ENCODE measurements at regions not wholly inside any gene's neighbourhood (a gene's known extent, or its start where the extent isn't known, plus 50 kb on each side); places are given as distances from the start of the nearest gene placed in this dataset.

DNA sequence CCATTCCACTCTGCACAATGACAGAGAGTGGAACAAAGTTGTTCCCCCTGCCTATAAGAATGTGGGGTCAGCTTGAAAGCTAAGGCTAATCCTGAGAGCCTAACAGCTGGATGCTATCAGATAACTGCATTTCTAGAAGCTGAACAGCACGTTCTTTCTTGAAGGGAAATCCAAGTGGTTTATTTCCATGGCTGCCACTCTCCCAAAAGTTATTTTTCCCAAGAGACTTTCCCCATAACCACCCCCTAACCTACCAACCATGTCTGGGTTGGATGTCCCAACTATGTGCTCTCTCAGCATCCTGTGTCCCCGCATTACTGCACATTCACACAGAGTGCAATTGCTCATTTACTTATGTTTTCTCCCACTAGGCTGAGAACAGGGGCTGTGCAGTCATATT is 140.7 kb upstream of the ANKRD1 start:
- no peak for FAIRE-seq
- DNase-seq (ENCODE audit: insufficient read length, low spot score), result no peak

DNA sequence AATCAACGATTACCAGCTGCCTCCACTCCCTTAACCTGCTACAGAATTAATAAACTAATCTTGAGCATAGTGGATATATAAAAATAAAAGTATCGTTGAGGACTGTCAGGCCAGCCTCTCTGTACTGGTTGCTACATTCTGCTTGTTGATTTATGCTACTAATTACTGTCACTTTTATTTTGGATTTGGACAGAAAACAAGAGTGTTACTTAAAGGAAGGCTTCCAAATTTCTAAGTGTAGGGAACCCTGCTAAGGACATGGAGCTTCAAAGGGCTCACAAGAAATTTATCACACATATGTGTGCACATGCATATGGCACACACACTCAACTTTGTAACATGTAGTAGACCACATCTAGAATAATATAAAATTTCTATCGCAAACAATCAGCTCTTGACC is 141.2 kb upstream of the ANKRD1 start:
- no peak for DNase-seq (ENCODE audit: insufficient read length, low spot score)
- TF ChIP-seq PAX5 (IDR thresholded peaks at IDR 0.05; ENCODE audit: insufficient read depth, low read length, severe bottlenecking) (no peak), POU2F2 (IDR thresholded peaks at IDR 0.05; ENCODE audit: low read depth, low read length) (no peak), POLR2A (IDR thresholded peaks at IDR 0.05; ENCODE audit: low read depth, low read length) (no peak), SPI1 (IDR thresholded peaks at IDR 0.05; ENCODE audit: low read depth, low read length) (no peak), POLR2AphosphoS5 (IDR thresholded peaks at IDR 0.05; ENCODE audit: low read depth, low read length) (no peak), TAF1 (IDR thresholded peaks at IDR 0.05; ENCODE audit: low read depth, low read length) (no peak)
- FAIRE-seq, result no peak

More for the DNA sequence above, 140.7 kb upstream of the ANKRD1 start:
- TF ChIP-seq PAX5 (IDR thresholded peaks at IDR 0.05; ENCODE audit: insufficient read depth, low read length, severe bottlenecking) (no peak), POLR2AphosphoS5 (IDR thresholded peaks at IDR 0.05; ENCODE audit: low read depth, low read length) (no peak), POLR2A (IDR thresholded peaks at IDR 0.05; ENCODE audit: low read depth, low read length) (no peak), TAF1 (IDR thresholded peaks at IDR 0.05; ENCODE audit: low read depth, low read length) (no peak)

DNA sequence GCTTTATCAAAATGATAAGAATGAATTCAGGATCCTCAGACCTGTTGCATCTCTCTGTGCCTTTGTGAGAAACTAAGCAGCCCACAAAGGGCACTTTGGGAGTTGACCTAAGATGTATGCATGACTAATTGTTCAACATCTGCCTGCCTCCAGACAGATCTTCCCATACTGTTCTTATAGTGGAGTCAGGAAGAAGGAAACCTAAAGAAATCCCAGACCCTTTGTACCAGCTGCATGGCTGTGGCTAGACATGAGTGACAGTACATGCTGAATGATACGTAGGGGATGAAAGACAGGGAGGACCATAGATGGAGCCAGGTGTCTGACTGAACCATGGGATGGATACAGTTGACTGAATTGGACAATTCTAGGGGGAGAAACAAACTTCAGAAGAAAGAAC is 148.7 kb upstream of the PCGF5 start:
- DNase-seq (ENCODE audit: insufficient read length, low spot score), result no peak
- TF ChIP-seq SPI1 (IDR thresholded peaks at IDR 0.05; ENCODE audit: low read depth, low read length), result no peak
- TF ChIP-seq POLR2A (IDR thresholded peaks at IDR 0.05; ENCODE audit: low read depth, low read length), result no peak
- no peak for TF ChIP-seq POLR2AphosphoS5 (IDR thresholded peaks at IDR 0.05; ENCODE audit: low read depth, low read length)
- no peak for TF ChIP-seq TAF1 (IDR thresholded peaks at IDR 0.05; ENCODE audit: low read depth, low read length)
- TF ChIP-seq PAX5 (IDR thresholded peaks at IDR 0.05; ENCODE audit: insufficient read depth, low read length, severe bottlenecking), result no peak
- no peak for TF ChIP-seq POU2F2 (IDR thresholded peaks at IDR 0.05; ENCODE audit: low read depth, low read length)
- no peak for FAIRE-seq

DNA sequence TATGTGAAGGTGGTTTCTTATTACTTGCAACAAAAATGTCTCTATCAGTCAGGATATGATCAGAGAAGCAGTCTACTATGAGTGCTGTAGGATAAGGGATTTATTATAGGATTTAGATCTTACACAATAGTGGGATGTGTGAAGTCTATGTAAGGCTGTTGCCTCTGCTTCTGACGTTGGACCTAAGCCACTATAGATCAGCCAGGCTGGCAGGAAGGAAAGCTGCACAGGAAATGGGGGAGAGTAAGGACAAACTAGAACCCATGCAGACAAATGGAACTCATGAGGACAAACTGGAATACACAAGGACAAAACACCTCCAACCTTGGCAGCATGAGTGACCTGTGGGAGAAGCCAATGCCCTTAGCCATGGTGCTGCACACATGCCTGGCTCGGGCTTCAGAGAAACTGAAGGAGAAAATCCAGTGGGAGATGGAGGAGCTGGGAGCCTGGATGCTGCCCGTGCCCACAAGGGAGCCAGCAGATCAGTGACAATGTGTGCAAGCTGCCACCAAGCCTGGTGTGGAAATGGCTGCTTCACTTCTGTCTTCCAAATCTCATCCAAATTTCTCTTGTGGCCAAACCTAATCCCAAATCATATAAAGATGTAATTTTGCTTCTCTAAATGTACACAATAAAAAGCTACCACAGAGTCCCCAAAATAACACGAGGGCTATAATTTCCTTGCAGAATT is 147.0 kb upstream of the PCGF5 start:
- FAIRE-seq (no peak), DNase-seq (ENCODE audit: insufficient read length, low spot score) (no peak)
- TF ChIP-seq POLR2AphosphoS5 (IDR thresholded peaks at IDR 0.05; ENCODE audit: low read depth, low read length), result no peak
- TF ChIP-seq SPI1 (IDR thresholded peaks at IDR 0.05; ENCODE audit: low read depth, low read length), result no peak
- no peak for TF ChIP-seq PAX5 (IDR thresholded peaks at IDR 0.05; ENCODE audit: insufficient read depth, low read length, severe bottlenecking)
- no peak for TF ChIP-seq TAF1 (IDR thresholded peaks at IDR 0.05; ENCODE audit: low read depth, low read length)

DNA sequence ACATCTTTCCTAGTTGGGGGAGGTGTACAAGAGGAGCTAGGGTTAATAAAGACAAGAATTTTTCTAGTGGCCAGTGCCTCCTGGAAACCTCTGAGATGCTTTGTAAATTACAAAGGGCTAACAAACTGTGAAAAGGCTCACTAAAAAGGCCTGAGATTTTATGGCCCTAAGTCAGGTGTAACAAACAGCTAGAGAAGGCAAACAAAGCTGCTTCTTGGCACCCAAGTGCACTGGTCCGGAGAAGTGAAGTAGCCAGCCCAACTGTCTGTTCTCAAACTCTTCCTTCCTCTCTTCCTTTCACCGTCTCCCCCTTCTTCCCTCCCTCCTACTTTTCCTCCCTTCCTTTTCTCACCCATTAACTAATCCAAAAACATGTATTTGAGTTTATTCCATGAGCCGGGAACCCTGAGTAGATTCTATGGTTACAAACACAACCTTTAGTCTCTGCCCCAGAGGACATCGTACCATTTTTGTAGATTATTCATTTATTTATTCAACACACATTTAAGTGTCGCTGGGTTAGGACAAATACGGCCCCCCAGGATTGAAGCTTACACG is 143.4 kb upstream of the PCGF5 start:
- DNase-seq (ENCODE audit: insufficient read length, low spot score) (no peak), FAIRE-seq (no peak)
- TF ChIP-seq TAF1 (IDR thresholded peaks at IDR 0.05; ENCODE audit: low read depth, low read length) (no peak), SPI1 (IDR thresholded peaks at IDR 0.05; ENCODE audit: low read depth, low read length) (no peak), PAX5 (IDR thresholded peaks at IDR 0.05; ENCODE audit: insufficient read depth, low read length, severe bottlenecking) (no peak), POLR2AphosphoS5 (IDR thresholded peaks at IDR 0.05; ENCODE audit: low read depth, low read length) (no peak), POLR2A (IDR thresholded peaks at IDR 0.05; ENCODE audit: low read depth, low read length) (no peak), POU2F2 (IDR thresholded peaks at IDR 0.05; ENCODE audit: low read depth, low read length) (no peak)

DNA sequence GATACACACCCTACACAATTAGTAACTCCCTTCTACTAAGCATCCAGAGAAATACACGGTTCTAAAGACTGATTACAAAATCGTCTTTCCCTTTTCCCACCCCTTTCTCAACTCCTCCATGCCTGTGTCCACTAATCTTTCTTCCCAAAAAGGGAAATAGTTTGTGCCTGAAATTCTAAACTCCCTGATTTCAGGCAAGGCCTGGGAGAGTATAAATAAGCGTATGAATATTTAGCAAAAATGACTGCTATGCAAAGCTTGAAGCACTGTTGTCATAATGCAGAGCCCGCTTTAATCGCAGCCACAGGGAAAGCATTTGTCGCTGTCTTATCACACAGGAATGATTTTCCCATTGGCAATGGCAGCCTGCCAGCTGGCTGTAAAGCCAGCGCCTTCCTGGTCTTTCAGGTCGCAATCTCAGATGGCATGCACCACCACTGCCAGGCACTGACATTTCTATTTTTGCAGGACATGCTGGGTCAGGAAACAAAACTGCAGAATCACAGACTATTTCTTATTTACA is 142.9 kb upstream of the PCGF5 start:
- DNase-seq (ENCODE audit: insufficient read length, low spot score) (no peak), FAIRE-seq (no peak)
- TF ChIP-seq POLR2A (IDR thresholded peaks at IDR 0.05; ENCODE audit: low read depth, low read length), result no peak
- TF ChIP-seq POU2F2 (IDR thresholded peaks at IDR 0.05; ENCODE audit: low read depth, low read length), result no peak
- no peak for TF ChIP-seq TAF1 (IDR thresholded peaks at IDR 0.05; ENCODE audit: low read depth, low read length)
- no peak for TF ChIP-seq SPI1 (IDR thresholded peaks at IDR 0.05; ENCODE audit: low read depth, low read length)

DNA sequence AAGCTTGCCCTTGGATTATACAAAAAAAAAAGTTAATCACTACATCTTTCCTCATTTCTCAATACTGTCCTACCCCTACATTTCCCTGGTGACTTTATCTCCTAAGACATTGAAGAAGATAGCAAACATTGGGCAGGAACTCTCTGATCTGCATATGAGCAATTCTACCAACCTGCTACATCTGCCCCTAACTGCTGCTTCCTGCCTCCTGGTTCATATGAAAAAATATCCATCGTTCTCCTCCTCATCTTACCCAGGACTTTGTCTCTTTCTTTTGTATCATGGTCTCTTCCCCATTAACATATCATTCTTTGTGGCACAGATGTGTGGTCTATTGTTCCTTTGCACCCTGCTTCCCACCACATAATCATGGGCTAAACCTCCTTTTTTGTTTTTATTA is 139.7 kb upstream of the PCGF5 start:
- peak; percentile 16 for FAIRE-seq
- DNase-seq (ENCODE audit: insufficient read length, low spot score), result no peak
- TF ChIP-seq POLR2A (IDR thresholded peaks at IDR 0.05; ENCODE audit: low read depth, low read length), result no peak
- TF ChIP-seq POLR2AphosphoS5 (IDR thresholded peaks at IDR 0.05; ENCODE audit: low read depth, low read length), result no peak
- TF ChIP-seq PAX5 (IDR thresholded peaks at IDR 0.05; ENCODE audit: insufficient read depth, low read length, severe bottlenecking), result no peak
- no peak for TF ChIP-seq TAF1 (IDR thresholded peaks at IDR 0.05; ENCODE audit: low read depth, low read length)
- no peak for TF ChIP-seq POU2F2 (IDR thresholded peaks at IDR 0.05; ENCODE audit: low read depth, low read length)
- no peak for TF ChIP-seq SPI1 (IDR thresholded peaks at IDR 0.05; ENCODE audit: low read depth, low read length)

DNA sequence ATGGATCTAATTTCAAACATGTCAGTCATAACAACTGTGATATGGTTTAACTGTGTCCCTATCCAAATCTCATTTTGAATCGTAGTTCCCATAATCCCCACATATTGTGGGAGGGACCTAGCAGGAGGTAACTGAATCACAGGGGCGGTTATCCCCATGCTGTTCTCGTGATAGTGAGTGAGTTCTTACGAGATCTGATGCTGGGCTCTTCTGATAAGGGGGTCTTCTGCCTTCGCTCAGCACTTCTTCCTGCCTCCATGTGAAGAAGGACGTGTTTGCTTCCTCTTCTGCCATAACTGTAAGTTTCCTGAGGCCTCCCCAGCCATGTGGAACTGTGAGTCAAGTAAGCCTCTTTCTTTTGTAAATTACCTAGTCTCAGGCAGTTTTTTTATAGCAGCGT is 138.0 kb upstream of the PCGF5 start:
- FAIRE-seq, result no peak
- TF ChIP-seq POLR2AphosphoS5 (IDR thresholded peaks at IDR 0.05; ENCODE audit: low read depth, low read length), result no peak
- TF ChIP-seq TAF1 (IDR thresholded peaks at IDR 0.05; ENCODE audit: low read depth, low read length), result no peak
- no peak for TF ChIP-seq SPI1 (IDR thresholded peaks at IDR 0.05; ENCODE audit: low read depth, low read length)
- no peak for TF ChIP-seq PAX5 (IDR thresholded peaks at IDR 0.05; ENCODE audit: insufficient read depth, low read length, severe bottlenecking)
- no peak for TF ChIP-seq POU2F2 (IDR thresholded peaks at IDR 0.05; ENCODE audit: low read depth, low read length)
- no peak for TF ChIP-seq POLR2A (IDR thresholded peaks at IDR 0.05; ENCODE audit: low read depth, low read length)

DNA sequence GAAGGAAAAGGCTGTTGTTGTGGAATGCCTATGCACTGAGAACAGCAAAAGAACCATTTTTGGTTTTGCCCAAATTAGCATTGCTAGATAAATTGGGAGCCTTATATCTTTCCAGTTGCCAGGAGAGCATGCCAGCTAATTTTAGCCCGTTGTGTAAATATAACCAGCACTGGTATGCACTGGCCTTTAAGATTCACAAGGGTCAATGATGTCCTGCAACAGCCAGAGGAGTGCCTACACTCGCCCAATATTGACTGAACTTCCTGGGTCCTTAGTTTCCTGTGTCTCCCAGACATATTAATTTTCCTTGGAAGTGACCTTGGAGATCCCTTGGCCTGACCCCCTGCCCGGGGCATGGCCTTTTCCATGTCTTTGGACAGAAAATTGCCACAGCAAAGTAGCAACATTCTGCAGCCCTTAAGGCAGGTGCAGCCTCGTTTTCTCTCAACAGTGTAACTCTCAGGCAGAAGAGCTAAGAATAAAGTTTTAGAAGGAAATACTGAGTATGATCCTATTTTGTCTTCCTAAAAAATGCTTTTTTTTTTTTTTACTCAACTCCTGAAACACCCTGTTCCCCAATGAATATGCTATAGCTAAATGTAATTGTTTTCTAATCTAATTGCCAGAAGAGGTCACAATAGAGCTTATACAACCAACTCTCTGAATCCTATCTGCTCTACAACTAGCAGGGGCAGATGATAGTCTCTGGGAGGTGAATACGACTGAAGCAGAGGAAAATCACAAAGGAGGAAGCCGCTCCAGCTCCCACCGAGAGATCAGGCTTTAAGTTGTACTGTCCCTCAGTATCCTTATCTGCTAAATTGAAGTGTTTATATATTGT is 131.9 kb upstream of the PCGF5 start:
- no peak for FAIRE-seq
- no peak for TF ChIP-seq SPI1 (IDR thresholded peaks at IDR 0.05; ENCODE audit: low read depth, low read length)
- TF ChIP-seq POLR2A (IDR thresholded peaks at IDR 0.05; ENCODE audit: low read depth, low read length), result no peak
- no peak for TF ChIP-seq POU2F2 (IDR thresholded peaks at IDR 0.05; ENCODE audit: low read depth, low read length)
- no peak for TF ChIP-seq PAX5 (IDR thresholded peaks at IDR 0.05; ENCODE audit: insufficient read depth, low read length, severe bottlenecking)
- no peak for TF ChIP-seq POLR2AphosphoS5 (IDR thresholded peaks at IDR 0.05; ENCODE audit: low read depth, low read length)
- no peak for TF ChIP-seq TAF1 (IDR thresholded peaks at IDR 0.05; ENCODE audit: low read depth, low read length)
- DNase-seq (ENCODE audit: insufficient read length, low spot score), result no peak

More for the DNA sequence above, 138.0 kb upstream of the PCGF5 start:
- DNase-seq (ENCODE audit: insufficient read length, low spot score), result no peak
